ENCODE measurements at regions not wholly inside any gene's neighbourhood (a gene's known extent, or its start where the extent isn't known, plus 50 kb on each side); places are given as distances from the start of the nearest gene placed in this dataset.

DNA sequence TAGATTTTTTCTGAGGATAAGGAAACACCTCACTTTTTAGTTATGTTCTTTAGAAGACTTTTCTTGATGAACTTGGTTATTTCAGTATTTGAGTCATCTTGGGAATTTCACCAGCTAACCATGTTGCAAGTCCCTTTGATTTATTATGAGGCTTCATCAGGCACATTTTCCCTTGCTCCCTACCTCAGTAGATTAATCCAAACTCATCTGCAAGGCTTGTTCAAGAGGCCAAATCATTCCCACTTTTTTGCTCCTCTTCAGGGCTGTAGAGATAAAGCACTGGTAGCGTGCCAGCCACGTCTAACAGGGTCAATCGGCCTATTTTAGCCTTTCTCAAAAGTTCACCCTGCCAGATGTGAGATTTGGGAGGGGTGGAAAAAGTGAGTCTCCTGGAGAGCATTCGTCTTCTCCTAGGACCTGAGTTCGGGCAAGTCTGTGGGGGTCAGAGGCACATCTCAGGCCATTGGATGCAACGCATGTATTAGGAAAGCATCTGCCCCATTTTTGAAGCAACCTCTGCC, 120.3 kb downstream of the RDH14 start:
- TF ChIP-seq EZH2 (IDR thresholded peaks at IDR 0.05) (no peak), POLR2AphosphoS5 (IDR thresholded peaks at IDR 0.05; ENCODE audit: borderline replicate concordance, low read depth, low read length) (no peak), FOXP2 (optimal IDR thresholded peaks at IDR 0.05; ENCODE audit: control extremely low read depth, extremely low read length, insufficient read depth) (no peak)

All from SK-N-MC (cell line).